Mesenchymal stem cell (in vitro differentiated cells and primary cell): ENCODE measurements at regions not wholly inside any gene's neighbourhood (a gene's known extent, or its start where the extent isn't known, plus 50 kb on each side); places are given as distances from the start of the nearest gene placed in this dataset.
A peak's percentile ranks its signal among the peaks of the same experiment; 100 is the strongest.

Source experiments
- DNase-seq: peaks from one replicate; pipeline ENCODE4 v3.0.0-alpha.2; 2013
- H2AFZ ChIP-seq: one replicate; pipeline ENCODE4 v1.6.1; 2013; ENCODE audit warnings: low read depth, mild to moderate bottlenecking, control low read depth, inconsistent platforms, low read length, moderate library complexity
- H2AK5ac ChIP-seq: 2 replicates; pipeline ENCODE4 v1.6.1; 2013; ENCODE audit warnings: low read length, moderate library complexity, mild to moderate bottlenecking, inconsistent platforms; ENCODE audit not compliant: severe bottlenecking
- H2BK120ac ChIP-seq: one replicate; pipeline ENCODE4 v1.6.1; 2013; ENCODE audit warnings: low read depth, mild to moderate bottlenecking, inconsistent platforms, low read length, moderate library complexity
- H2BK12ac ChIP-seq, 2 experiments: one replicate each; pipeline ENCODE4 v1.6.1; 2013; ENCODE audit warnings: inconsistent platforms in 2 of 2, low read length in 2 of 2, mild to moderate bottlenecking in 2 of 2, moderate library complexity in 2 of 2, control low read depth in 1 of 2
- H2BK15ac ChIP-seq: one replicate; pipeline ENCODE4 v1.6.1; 2013; ENCODE audit warnings: mild to moderate bottlenecking, low read depth, inconsistent platforms; ENCODE audit not compliant: poor library complexity, severe bottlenecking
- H2BK5ac ChIP-seq: 2 replicates; pipeline ENCODE4 v1.6.1; 2013; ENCODE audit warnings: low read depth, mild to moderate bottlenecking, low read length, control low read depth, inconsistent platforms; ENCODE audit not compliant: poor library complexity, severe bottlenecking
- H3K14ac ChIP-seq, 2 experiments: one replicate each; pipeline ENCODE4 v1.6.1; 2013; ENCODE audit warnings: inconsistent platforms in 2 of 2, low read length in 2 of 2, control low read depth in 1 of 2, mild to moderate bottlenecking in 1 of 2, moderate library complexity in 1 of 2
- H3K18ac ChIP-seq, 2 experiments: one replicate each; pipeline ENCODE4 v1.6.1; 2013; ENCODE audit warnings: inconsistent platforms in 2 of 2, low read length in 2 of 2, control low read depth in 1 of 2, low read depth in 1 of 2, mild to moderate bottlenecking in 1 of 2
- H3K23ac ChIP-seq, 2 experiments: one replicate each; pipeline ENCODE4 v1.6.1; 2013; ENCODE audit warnings: inconsistent platforms in 2 of 2, low read length in 2 of 2, mild to moderate bottlenecking in 2 of 2, moderate library complexity in 2 of 2, control low read depth in 1 of 2
- H3K27ac ChIP-seq: 2 replicates; pipeline ENCODE4 v1.5.1; 2013; ENCODE audit warnings: mild to moderate bottlenecking, moderate library complexity, low read length, control low read depth, inconsistent platforms; ENCODE audit not compliant: poor library complexity, severe bottlenecking
- H3K27me3 ChIP-seq, 2 experiments: 2 replicates each; pipeline versions ENCODE4 v1.6.1 to v1.7.0; 2013; ENCODE audit warnings: low read length in 2 of 2, mild to moderate bottlenecking in 2 of 2, moderate library complexity in 2 of 2, control low read depth in 1 of 2, inconsistent platforms in 1 of 2; ENCODE audit not compliant: control insufficient read depth in 1 of 2, insufficient read depth in 1 of 2
- H3K36me3 ChIP-seq, 2 experiments: 2 replicates each; pipeline versions ENCODE4 v1.6.1 to v1.7.0; 2013; ENCODE audit warnings: low read length in 2 of 2, control low read depth in 1 of 2, inconsistent platforms in 1 of 2, low read depth in 1 of 2, mild to moderate bottlenecking in 1 of 2; ENCODE audit not compliant: insufficient read depth in 2 of 2, control insufficient read depth in 1 of 2
- H3K4ac ChIP-seq, 2 experiments: one replicate each; pipeline ENCODE4 v1.6.1; 2013; ENCODE audit warnings: inconsistent platforms in 2 of 2, low read length in 2 of 2, mild to moderate bottlenecking in 2 of 2, moderate library complexity in 2 of 2, control low read depth in 1 of 2, low read depth in 1 of 2
- H3K4me1 ChIP-seq: 2 replicates; pipeline ENCODE4 v1.6.1; 2013; ENCODE audit warnings: low read depth, low read length, control low read depth; ENCODE audit not compliant: control insufficient read depth, insufficient read depth
- H3K4me2 ChIP-seq: 2 replicates; pipeline ENCODE4 v1.6.1; 2013; ENCODE audit warnings: low read length, mild to moderate bottlenecking, inconsistent platforms; ENCODE audit not compliant: poor library complexity, severe bottlenecking
- H3K4me3 ChIP-seq, 2 experiments: 2 replicates each; pipeline versions ENCODE4 v1.5.1 to v1.7.0; 2013; ENCODE audit warnings: low read length in 2 of 2, mild to moderate bottlenecking in 2 of 2, control low read depth in 1 of 2, low read depth in 1 of 2; ENCODE audit not compliant: insufficient read depth in 1 of 2
- H3K79me1 ChIP-seq: replicated peaks from 2 replicates; pipeline ENCODE4 v1.6.1; 2013; ENCODE audit warnings: mild to moderate bottlenecking, control low read depth, low read length, inconsistent platforms; ENCODE audit not compliant: poor library complexity, severe bottlenecking
- H3K9ac ChIP-seq: 2 replicates; pipeline ENCODE4 v1.7.0; 2013; ENCODE audit warnings: mild to moderate bottlenecking, low read length, moderate library complexity
- H3K9me3 ChIP-seq: 2 replicates; pipeline ENCODE4 v1.7.0; 2013; ENCODE audit warnings: mild to moderate bottlenecking, low read length; ENCODE audit not compliant: control insufficient read depth
- H4K8ac ChIP-seq: one replicate; pipeline ENCODE4 v1.6.1; 2013; ENCODE audit warnings: inconsistent platforms, mild to moderate bottlenecking, low read length, moderate library complexity
- H4K91ac ChIP-seq: one replicate; pipeline ENCODE4 v1.6.1; 2013; ENCODE audit warnings: mild to moderate bottlenecking, low read length, inconsistent platforms
- WGBS: methylation state at CpG from one replicate; pipeline ENCODE4 v1.1.7; 2013; ENCODE audit warnings: mixed read lengths; 5-methylcytosine and 5-hydroxymethylcytosine counted together

DNA sequence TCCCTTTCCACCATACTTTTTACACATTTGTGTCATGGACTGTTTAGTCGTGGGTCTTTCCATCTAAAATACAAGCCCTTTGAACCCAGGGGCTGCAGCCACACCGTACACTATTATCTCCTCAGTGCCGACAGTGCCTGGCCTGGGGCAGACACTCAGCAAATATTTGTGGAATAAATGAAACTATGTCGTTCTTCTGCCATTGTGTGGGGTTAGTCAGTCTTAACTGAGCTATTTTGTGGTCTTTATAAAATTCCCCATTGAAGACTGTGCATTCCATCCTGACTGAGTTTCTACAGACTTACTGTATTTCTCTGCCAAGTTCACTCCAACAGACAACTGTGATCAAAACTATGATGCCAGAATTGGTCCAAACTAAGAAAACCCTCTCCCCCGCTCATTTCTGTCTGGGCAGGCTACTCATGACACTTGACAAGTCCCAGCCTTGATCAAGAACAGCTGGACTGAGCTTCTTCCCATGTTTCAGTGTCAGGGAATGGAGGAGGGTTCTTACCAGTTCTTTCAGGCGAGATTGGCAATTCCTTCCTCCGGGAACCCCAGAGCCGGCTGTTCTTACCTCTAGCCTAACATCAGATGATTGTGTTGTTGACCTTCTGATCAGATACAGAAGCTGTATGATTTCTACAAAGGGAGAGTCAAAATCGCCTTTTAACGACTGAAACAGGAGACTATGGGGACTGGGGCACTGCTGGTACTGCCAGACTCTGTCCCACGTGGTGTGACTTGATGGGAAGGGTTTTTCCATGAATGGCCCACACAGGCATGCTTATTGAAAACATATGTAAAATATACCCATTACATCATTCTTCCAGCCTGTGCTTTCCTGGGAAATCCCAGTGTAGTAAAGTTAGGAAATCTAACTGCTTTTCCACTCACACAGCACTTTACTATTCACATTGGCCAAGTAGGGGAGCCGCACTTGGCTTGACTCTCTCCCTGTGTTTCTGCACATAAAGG lies 77.4 kb upstream of the NPAS2 start:
- Histone ChIP-seq H3K4me3 (peak overlapping the region in 1 of 2 experiments; percentile 52), H3K23ac (no peak overlapping the region), H3K9me3 (no peaks in the 10 kb centered on the region), H3K36me3 (no peaks in the 10 kb centered on the region), H2BK5ac (no peak overlapping the region), H2BK15ac (no peak overlapping the region), H3K79me1 (no peaks in the 10 kb centered on the region), H3K14ac (no peak overlapping the region), H3K4ac (no peak overlapping the region), H3K18ac (peak overlapping the region; percentile 28 to 50), H2BK12ac (peak overlapping the region; percentile 28 to 52), H2AFZ (no peak overlapping the region), H3K4me1 (no peaks in the 10 kb centered on the region), H3K4me2 (no peak overlapping the region), H3K9ac (peak overlapping the region; percentile 83), H4K8ac (no peak overlapping the region), H4K91ac (peak overlapping the region; percentile 66), H3K27ac (peak overlapping the region; percentile 4), H2BK120ac (no peak overlapping the region), H3K27me3 (peaks cover 0 to 3% of the 10 kb centered on the region in 2 experiments), H2AK5ac (no peak overlapping the region)
- DNase-seq, result peak; percentile 97
- 47% methylated on average over 9 of the region's 12 CpGs for WGBS

- Histone ChIP-seq H3K36me3 (no peaks in the 10 kb centered on the region), H2AK5ac (no peak overlapping the region), H4K91ac (no peak overlapping the region), H3K23ac (no peak overlapping the region), H2BK15ac (peak overlapping the region; percentile 91), H2BK12ac (peak overlapping the region in 1 of 2 experiments; percentile 72), H3K18ac (peak overlapping the region in 1 of 2 experiments; percentile 38), H2BK5ac (no peak overlapping the region), H2AFZ (no peak overlapping the region), H3K4me1 (no peaks in the 10 kb centered on the region), H3K27me3 (peaks cover 0 to 3% of the 10 kb centered on the region in 2 experiments), H2BK120ac (no peak overlapping the region), H3K4ac (no peak overlapping the region), H3K79me1 (no peaks in the 10 kb centered on the region), H4K8ac (no peak overlapping the region), H3K4me3 (no peak overlapping the region), H3K14ac (no peak overlapping the region), H3K9ac (no peak overlapping the region), H3K27ac (no peak overlapping the region), H3K4me2 (no peak overlapping the region), H3K9me3 (no peaks in the 10 kb centered on the region)
- 98% methylated on average over 5 of the region's 5 CpGs for WGBS
- DNase-seq, result no peak
Measured at GRCh38 chr2:100743741-100744140, 76.2 kb upstream of the NPAS2 start.

- WGBS, result 97% methylated on average over 11 of the region's 11 CpGs
- no peak overlapping the region for H3K4ac ChIP-seq
- no peak overlapping the region for H3K27ac ChIP-seq
Measured at GRCh38 chr2:100744184-100744583, 75.8 kb upstream of the NPAS2 start.

DNA sequence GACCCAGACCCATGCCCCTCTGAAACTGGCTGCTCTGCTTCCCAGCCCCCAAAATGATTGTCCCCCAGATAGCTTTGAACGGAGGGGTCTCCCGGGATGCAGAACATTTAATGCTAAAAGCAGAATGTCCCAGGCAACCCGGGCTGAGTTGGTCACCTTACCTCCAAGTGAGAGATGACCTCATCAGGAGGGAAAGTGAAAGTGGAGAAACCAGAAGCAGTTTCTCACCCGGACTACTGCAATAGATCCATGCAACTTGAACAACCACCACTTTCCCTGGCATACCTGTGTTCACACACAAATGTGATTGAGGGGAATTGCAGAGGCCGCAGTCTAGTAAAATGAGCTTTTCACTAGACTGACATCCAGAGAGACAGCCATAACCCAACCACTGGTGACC lies 75.3 kb upstream of the NPAS2 start:
- Histone ChIP-seq H2BK120ac (no peak overlapping the region), H3K4ac (peak overlapping the region in 1 of 2 experiments; percentile 27), H3K4me3 (no peak overlapping the region), H2BK12ac (peak overlapping the region in 1 of 2 experiments; percentile 17), H2BK5ac (no peak overlapping the region), H4K8ac (no peak overlapping the region), H3K27me3 (peaks cover 0 to 3% of the 10 kb centered on the region in 2 experiments), H3K9me3 (no peaks in the 10 kb centered on the region), H2BK15ac (no peak overlapping the region), H3K18ac (no peak overlapping the region), H3K27ac (no peak overlapping the region), H3K9ac (no peak overlapping the region), H2AK5ac (no peak overlapping the region), H3K23ac (no peak overlapping the region), H3K79me1 (no peaks in the 10 kb centered on the region), H3K4me1 (no peaks in the 10 kb centered on the region), H2AFZ (no peak overlapping the region), H3K14ac (no peak overlapping the region), H3K4me2 (no peak overlapping the region), H3K36me3 (no peaks in the 10 kb centered on the region), H4K91ac (no peak overlapping the region)
- DNase-seq, result peak; percentile 68
- 90% methylated on average over 5 of the region's 5 CpGs for WGBS

More at GRCh38 chr2:100744184-100744583, 75.8 kb upstream of the NPAS2 start:
- Histone ChIP-seq H3K4me1 (no peaks in the 10 kb centered on the region), H3K23ac (no peak overlapping the region), H3K14ac (no peak overlapping the region), H3K9me3 (no peaks in the 10 kb centered on the region), H3K18ac (no peak overlapping the region), H3K79me1 (no peaks in the 10 kb centered on the region), H2BK15ac (no peak overlapping the region), H2BK120ac (no peak overlapping the region), H4K8ac (no peak overlapping the region), H3K27me3 (peaks cover 0 to 3% of the 10 kb centered on the region in 2 experiments), H3K4me3 (no peak overlapping the region), H4K91ac (no peak overlapping the region), H3K36me3 (no peaks in the 10 kb centered on the region), H2BK12ac (peak overlapping the region in 1 of 2 experiments; percentile 17), H2BK5ac (no peak overlapping the region), H2AK5ac (no peak overlapping the region), H3K4me2 (no peak overlapping the region), H2AFZ (no peak overlapping the region), H3K9ac (no peak overlapping the region)
- DNase-seq, result no peak
